ENCODE measurements at regions not wholly inside any gene's neighbourhood (a gene's known extent, or its start where the extent isn't known, plus 50 kb on each side); places are given as distances from the start of the nearest gene placed in this dataset.
"Not testable (repeated sequence)": the region's sequence is repeated elsewhere in the genome, so short reads cannot be mapped to it uniquely, and the experiment has no call there.

DNA sequence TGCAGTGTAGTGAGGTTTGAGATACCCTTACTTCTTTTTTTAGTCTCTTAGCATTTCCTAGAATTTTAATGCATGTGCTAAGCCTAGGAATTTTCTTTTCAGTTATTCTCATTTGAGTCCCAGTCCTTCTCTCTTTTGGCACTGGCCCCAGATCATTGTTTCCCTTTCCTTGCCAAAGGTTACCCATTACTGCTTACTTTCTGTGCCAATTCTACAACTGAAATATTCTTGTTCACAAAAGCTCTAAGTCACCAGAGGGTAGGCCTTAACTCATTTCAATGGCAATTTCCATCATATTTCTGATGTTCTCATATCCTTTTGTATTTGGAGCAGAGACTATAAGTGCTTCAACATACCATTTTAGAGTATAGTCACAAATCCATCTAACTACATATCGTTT is 199.6 kb upstream of the CBLB start:
- TF ChIP-seq ZFX (IDR thresholded peaks at IDR 0.05) (no peak), CTCF (conservative IDR thresholded peaks at IDR 0.05) (no peak)
- no peak overlapping the region for H3K27ac ChIP-seq

- TF ChIP-seq CTCF (conservative IDR thresholded peaks at IDR 0.05), result no peak
- no peak for TF ChIP-seq ZFX (IDR thresholded peaks at IDR 0.05)
- no peak overlapping the region for H3K27ac ChIP-seq
Observed at GRCh38 chr3:106068795-106069194, 200.0 kb upstream of the CBLB start.

GRCh38 chr3:106070187-106070586 is 201.4 kb upstream of the CBLB start:
- no peak overlapping the region for H3K27ac ChIP-seq
- TF ChIP-seq CTCF (conservative IDR thresholded peaks at IDR 0.05) (no peak), ZFX (IDR thresholded peaks at IDR 0.05) (no peak)

GRCh38 chr3:106071306-106071705 is 202.5 kb upstream of the CBLB start:
- TF ChIP-seq ZFX (IDR thresholded peaks at IDR 0.05) (no peak), CTCF (conservative IDR thresholded peaks at IDR 0.05) (no peak)
- no peak overlapping the region for H3K27ac ChIP-seq

DNA sequence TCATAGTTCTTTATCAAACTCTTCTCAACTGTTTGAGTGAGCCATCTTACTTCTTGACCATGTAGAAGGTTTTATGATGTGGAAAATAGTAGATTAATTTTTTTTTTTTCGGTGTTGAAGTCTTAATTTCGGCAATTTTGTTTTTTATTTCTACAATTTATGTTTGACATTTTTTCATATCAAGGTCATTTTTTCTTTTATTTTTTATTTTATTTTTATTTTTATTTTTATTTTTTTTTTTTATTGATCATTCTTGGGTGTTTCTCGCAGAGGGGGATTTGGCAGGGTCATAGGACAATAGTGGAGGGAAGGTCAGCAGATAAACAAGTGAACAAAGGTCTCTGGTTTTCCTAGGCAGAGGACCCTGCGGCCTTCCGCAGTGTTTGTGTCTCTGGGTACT is 203.8 kb upstream of the CBLB start:
- H3K27ac ChIP-seq, result not testable (repeated sequence)

GRCh38 chr3:106073806-106074205 is 205.0 kb upstream of the CBLB start:
- not testable (repeated sequence) for H3K27ac ChIP-seq

DNA sequence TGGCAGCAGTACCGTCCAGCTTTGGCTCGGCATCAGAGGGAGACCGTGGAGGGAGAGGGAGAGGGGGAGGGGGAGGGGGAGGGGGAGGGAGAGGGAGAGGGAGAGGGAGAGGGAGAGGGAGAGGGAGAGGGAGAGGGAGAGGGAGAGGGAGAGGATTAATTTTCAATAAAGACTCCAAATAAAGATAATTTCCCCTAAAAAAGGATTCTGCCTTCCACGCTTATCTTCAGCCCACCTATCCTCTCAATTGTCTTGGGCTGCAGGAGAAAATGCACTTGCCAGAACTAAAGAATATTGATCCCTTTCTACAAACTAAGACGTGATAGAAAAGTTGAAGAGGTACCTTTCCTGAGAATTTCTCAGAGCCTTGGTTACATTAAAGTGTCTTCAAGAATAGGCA is 206.9 kb upstream of the CBLB start:
- H3K27ac ChIP-seq, result not testable (repeated sequence)

DNA sequence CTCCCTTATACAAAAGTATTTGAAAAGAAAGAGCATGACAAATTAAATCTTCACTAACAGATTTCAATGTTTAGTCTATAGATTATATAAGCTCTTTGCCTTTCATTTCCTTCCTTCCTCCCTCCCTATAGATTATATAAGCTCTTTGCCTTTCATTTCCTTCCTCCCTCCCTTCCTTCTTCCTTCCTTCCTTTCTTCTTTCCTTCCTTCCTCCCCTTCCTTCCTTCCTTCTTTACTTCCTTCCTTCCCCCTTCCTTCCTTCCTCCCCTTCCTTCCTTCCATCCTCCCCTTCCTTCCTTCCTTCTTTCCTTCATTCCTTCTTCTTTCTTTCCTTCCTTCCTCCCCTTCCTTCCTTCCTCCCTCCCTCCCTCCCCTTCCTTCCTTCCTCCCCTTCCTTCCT is 209.8 kb upstream of the CBLB start:
- no peak for TF ChIP-seq CTCF (conservative IDR thresholded peaks at IDR 0.05)
- TF ChIP-seq ZFX (IDR thresholded peaks at IDR 0.05), result no peak
- H3K27ac ChIP-seq, result no peak overlapping the region

- no peak overlapping the region for H3K27ac ChIP-seq
- no peak for TF ChIP-seq ZFX (IDR thresholded peaks at IDR 0.05)
- no peak for TF ChIP-seq CTCF (conservative IDR thresholded peaks at IDR 0.05)
Observed at GRCh38 chr3:106082616-106083015, 213.8 kb upstream of the CBLB start.
